Testis (tissue), 2 donors: ENCODE measurements at regions not wholly inside any gene's neighbourhood (a gene's known extent, or its start where the extent isn't known, plus 50 kb on each side); places are given as distances from the start of the nearest gene placed in this dataset.

Experiments used
- DNase-seq: peaks from one replicate; pipeline ENCODE4 v3.0.0-alpha.2; 2019
- H3K27ac ChIP-seq, 2 donors: fragments of 200-600 bp; sonication (generic); one replicate each; pipeline ENCODE4 v1.5.1; 2019
- H3K27me3 ChIP-seq: fragments of 200-600 bp; sonication (generic); one replicate; pipeline ENCODE4 v1.5.1; 2019
- H3K36me3 ChIP-seq: fragments of 200-600 bp; sonication (generic); one replicate; pipeline ENCODE4 v1.5.1; 2017; ENCODE audit warnings: low read depth; ENCODE audit errors: missing control alignments
- H3K4me1 ChIP-seq: fragments of 200-600 bp; sonication (generic); one replicate; pipeline ENCODE4 v1.5.1; 2019
- H3K4me3 ChIP-seq, 2 donors: fragments of 200-600 bp; sonication (generic); one replicate each; pipeline ENCODE4 v1.5.1; 2017 to 2019
- H3K9me3 ChIP-seq: fragments of 200-600 bp; sonication (generic); one replicate; pipeline ENCODE4 v1.5.1; 2017
- CTCF ChIP-seq, 3 experiments: fragments of 450-650 bp in 2 of 3; fragments of 200-600 bp in 1 of 3; sonication (generic) in 1 of 3; IDR thresholded peaks; one replicate each; pipeline ENCODE4 v1.5.1; 2016 to 2019; ENCODE audit warnings: antibody characterized with exemption in 3 of 3, mild to moderate bottlenecking in 2 of 3, moderate library complexity in 1 of 3
- POLR2A ChIP-seq: fragments of 450-650 bp; IDR thresholded peaks from one replicate; pipeline ENCODE4 v1.6.1; 2017; ENCODE audit warnings: antibody characterized with exemption, mild to moderate bottlenecking, moderate library complexity
- WGBS, 2 donors: methylation state at CpG; one replicate each; pipeline ENCODE4 v1.1.5; 2018; 5-methylcytosine and 5-hydroxymethylcytosine counted together
- intact Hi-C: fragments of 100-400 bp; cut with DNase I; formaldehyde crosslinking; loops from one replicate; pipeline ENCODE4 v1.15.1; 2023; ENCODE audit warnings: low total_unique reads

GRCh38 chr6:74060354-74060753 lies 364.4 kb downstream of the CD109 start:
- intact Hi-C loops = no loop called here
- Histone ChIP-seq H3K27ac (no peak overlapping the region), H3K27me3 (no peaks in the 10 kb centered on the region), H3K4me1 (no peaks in the 10 kb centered on the region), H3K4me3 (no peak overlapping the region), H3K36me3 (no peaks in the 10 kb centered on the region), H3K9me3 (no peaks in the 10 kb centered on the region)
- DNase-seq = no peak
- 90 to 92% methylated on average over 2 of the region's 2 CpGs for WGBS, 2 donors
- TF ChIP-seq POLR2A = no peak
- TF ChIP-seq CTCF (IDR thresholded peaks at IDR 0.05) = no peak

GRCh38 chr6:74058606-74059005 lies 362.6 kb downstream of the CD109 start:
- H3K27ac ChIP-seq = no peak overlapping the region
- 58 to 76% methylated on average over 2 of the region's 2 CpGs for WGBS, 2 donors
- intact Hi-C loops = no loop called here
- TF ChIP-seq POLR2A (no peak), CTCF (IDR thresholded peaks at IDR 0.05) (no peak)
- no peak overlapping the region for H3K4me3 ChIP-seq
- no peaks in the 10 kb centered on the region for H3K9me3 ChIP-seq
- H3K36me3 ChIP-seq = no peaks in the 10 kb centered on the region
- no peaks in the 10 kb centered on the region for H3K27me3 ChIP-seq
- no peak for DNase-seq
- H3K4me1 ChIP-seq = no peaks in the 10 kb centered on the region

GRCh38 chr6:74057326-74057725 lies 361.3 kb downstream of the CD109 start:
- H3K36me3 ChIP-seq = no peaks in the 10 kb centered on the region
- no peak overlapping the region for H3K4me3 ChIP-seq
- H3K9me3 ChIP-seq = no peaks in the 10 kb centered on the region
- WGBS, 2 donors = 88 to 91% methylated on average over 2 of the region's 2 CpGs
- H3K27me3 ChIP-seq = no peaks in the 10 kb centered on the region
- intact Hi-C loops = no loop called here
- no peaks in the 10 kb centered on the region for H3K4me1 ChIP-seq
- H3K27ac ChIP-seq = no peak overlapping the region
- TF ChIP-seq POLR2A (no peak), CTCF (IDR thresholded peaks at IDR 0.05) (no peak)
- no peak for DNase-seq

GRCh38 chr6:74054190-74054589 lies 358.2 kb downstream of the CD109 start:
- Histone ChIP-seq H3K4me1 (no peaks in the 10 kb centered on the region), H3K27me3 (no peaks in the 10 kb centered on the region), H3K36me3 (no peaks in the 10 kb centered on the region), H3K4me3 (no peak overlapping the region), H3K9me3 (no peaks in the 10 kb centered on the region), H3K27ac (no peak overlapping the region)
- no peak for DNase-seq
- intact Hi-C loops = no loop called here
- TF ChIP-seq POLR2A (no peak), CTCF (IDR thresholded peaks at IDR 0.05) (no peak)

GRCh38 chr6:74050921-74051320 lies 354.9 kb downstream of the CD109 start:
- Histone ChIP-seq H3K27me3 (no peaks in the 10 kb centered on the region), H3K27ac (no peak overlapping the region), H3K4me1 (no peaks in the 10 kb centered on the region), H3K36me3 (no peaks in the 10 kb centered on the region), H3K4me3 (no peak overlapping the region), H3K9me3 (no peaks in the 10 kb centered on the region)
- DNase-seq = no peak
- 60 to 64% methylated on average over 3 of the region's 3 CpGs for WGBS, 2 donors
- no peak for TF ChIP-seq POLR2A
- TF ChIP-seq CTCF (IDR thresholded peaks at IDR 0.05) = no peak
- intact Hi-C loops = no loop called here
